Lung (tissue), 11 donors: ENCODE measurements at regions not wholly inside any gene's neighbourhood (a gene's known extent, or its start where the extent isn't known, plus 50 kb on each side); places are given as distances from the start of the nearest gene placed in this dataset.
A peak's percentile ranks its signal among the peaks of the same experiment; 100 is the strongest.

ENCODE experiments used
- ATAC-seq: fragments of 200-7000 bp; cut with Tn5 transposase; one replicate; pipeline ENCODE4 v1.9.1; 2020; ENCODE audit warnings: moderate number of reproducible peaks; ENCODE audit not compliant: insufficient read depth, low FRiP score
- DNase-seq, 3 donors: peaks; one replicate each; pipeline ENCODE4 v3.0.0-alpha.2; 2013 to 2017
- H3K27ac ChIP-seq, 2 donors: one replicate each; pipeline ENCODE4 v1.5.1; 2013; ENCODE audit warnings: mild to moderate bottlenecking in 2 of 2, moderate library complexity in 2 of 2, control low read depth in 1 of 2, inconsistent platforms in 1 of 2, low read depth in 1 of 2, low read length in 1 of 2
- H3K27me3 ChIP-seq, 3 donors: one replicate each; pipeline ENCODE4 v1.5.1; 2013; ENCODE audit warnings: low read length in 2 of 3; ENCODE audit not compliant: control insufficient read depth in 3 of 3, insufficient read depth in 3 of 3
- H3K36me3 ChIP-seq, 4 donors: one replicate each; pipeline ENCODE4 v1.5.1; 2013; ENCODE audit warnings: low read length in 4 of 4, mild to moderate bottlenecking in 1 of 4, moderate library complexity in 1 of 4; ENCODE audit not compliant: control insufficient read depth in 4 of 4, insufficient read depth in 4 of 4
- H3K4me1 ChIP-seq, 5 donors: one replicate each; pipeline ENCODE4 v1.5.1; 2013; ENCODE audit warnings: low read length in 5 of 5, mild to moderate bottlenecking in 2 of 5, moderate library complexity in 1 of 5; ENCODE audit not compliant: control insufficient read depth in 5 of 5, insufficient read depth in 5 of 5
- H3K4me3 ChIP-seq: one replicate; pipeline ENCODE4 v1.5.1; 2013; ENCODE audit warnings: mild to moderate bottlenecking, control low read depth, moderate library complexity
- H3K9ac ChIP-seq, 2 donors: one replicate each; pipeline ENCODE4 v1.5.1; 2013; ENCODE audit warnings: low read length in 2 of 2, control low read depth in 1 of 2; ENCODE audit not compliant: insufficient read depth in 1 of 2
- H3K9me3 ChIP-seq, 4 donors: one replicate each; pipeline ENCODE4 v1.5.1; 2013; ENCODE audit warnings: low read length in 3 of 4, mild to moderate bottlenecking in 1 of 4, moderate library complexity in 1 of 4; ENCODE audit not compliant: control insufficient read depth in 4 of 4, insufficient read depth in 3 of 4
- WGBS, 2 donors: extraction: QIAGEN DNeasy Blood & Tissue Kit; methylation state at CpG; one replicate each; pipeline ENCODE4 v1.1.7; 2013; 5-methylcytosine and 5-hydroxymethylcytosine counted together
- TF ChIP-seq, protein P1 (sequence below): IDR thresholded peaks from 2 replicates; pipeline ENCODE4 v1.5.1; 2012; ENCODE audit warnings: mild to moderate bottlenecking; ENCODE audit errors: control extremely low read depth, extremely low read depth
- donor health status: control.
- donor health status: control.
- donor health status: Bipolar disorder and iron deficiency.
- donor health status: healthy.
- donor health status: DM: yes; HTN: yes; CAD: no.

DNA sequence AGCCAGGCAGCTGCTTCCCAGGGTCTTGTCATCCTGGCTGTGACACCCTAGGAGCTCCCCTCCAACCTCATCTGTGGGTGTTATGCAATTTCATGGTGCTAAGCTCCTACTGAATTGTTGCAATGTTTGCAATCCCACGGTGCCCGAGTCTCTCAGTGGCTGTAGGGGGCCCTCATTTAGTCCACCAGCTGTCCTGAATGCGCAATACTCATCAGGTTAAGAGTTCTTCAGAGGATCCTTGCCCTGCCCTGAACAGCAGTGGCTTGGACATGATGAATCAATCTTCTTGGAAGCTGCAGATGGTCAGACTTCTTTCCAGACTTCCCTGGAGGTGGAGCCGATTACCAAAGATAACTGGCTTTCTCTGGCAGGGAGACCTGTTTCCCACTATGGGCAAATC is 584.1 kb downstream of the CCDC171 start:
- DNase-seq (no peak), ATAC-seq (no peak)
- no peaks in the 10 kb centered on the region for H3K9me3 ChIP-seq

DNA sequence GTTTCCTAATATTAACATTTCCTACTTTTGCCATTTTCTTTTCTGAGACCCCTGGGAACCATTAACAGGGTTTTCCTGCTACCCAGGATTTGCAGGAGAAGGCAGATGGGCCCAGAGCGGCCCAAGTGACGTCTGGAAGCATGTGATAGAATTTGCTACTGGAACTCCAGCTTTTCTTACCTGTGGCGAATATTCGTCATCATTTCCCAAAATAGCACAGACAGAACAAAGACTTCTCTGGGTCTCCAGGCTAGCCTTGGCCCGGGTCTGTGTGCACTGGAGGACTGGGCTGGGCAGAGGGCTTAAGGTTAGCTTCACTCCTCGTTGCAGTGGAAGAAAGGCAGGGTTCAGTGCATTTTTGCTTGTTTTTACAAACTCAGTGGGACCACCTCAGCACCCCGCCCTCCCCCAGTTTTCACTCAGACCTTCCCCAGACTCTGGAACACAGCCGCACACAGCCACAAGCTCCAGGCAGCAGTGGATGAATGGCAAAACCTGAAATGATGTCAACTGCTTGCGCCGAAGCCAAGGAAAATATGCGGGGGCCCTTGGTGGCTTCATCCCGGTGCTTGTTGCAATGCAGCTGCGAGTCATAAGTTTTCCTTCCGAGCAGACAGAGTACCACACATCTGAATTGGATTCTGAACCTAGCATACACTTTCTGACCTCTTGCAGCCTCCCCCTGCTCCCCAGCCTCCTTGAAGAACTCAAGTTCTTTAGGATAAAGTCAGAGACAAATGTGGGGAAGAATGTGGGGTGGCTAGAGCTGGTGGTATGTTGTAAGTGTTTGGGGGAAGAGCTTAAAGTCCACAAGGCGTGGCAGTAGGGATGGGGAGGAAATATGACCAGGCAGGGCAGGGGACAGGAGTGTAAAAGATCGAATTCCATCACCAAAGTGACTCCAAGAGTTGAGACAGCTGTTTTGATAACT is 586.0 kb downstream of the CCDC171 start:
- Histone ChIP-seq H3K27ac (peak overlapping the region in 1 of 2 donors; percentile 38), H3K4me1 (peaks cover 0 to 13% (median 0%) of the 10 kb centered on the region in 5 donors), H3K36me3 (no peaks in the 10 kb centered on the region), H3K27me3 (no peaks in the 10 kb centered on the region), H3K9ac (no peak overlapping the region), H3K9me3 (no peaks in the 10 kb centered on the region), H3K4me3 (no peak overlapping the region)
- 78 to 82% methylated on average over 16 of the region's 16 CpGs for WGBS, 2 donors
- DNase-seq = peak; percentile 34 to 62 (median 51)
- TF ChIP-seq, protein P1, sequence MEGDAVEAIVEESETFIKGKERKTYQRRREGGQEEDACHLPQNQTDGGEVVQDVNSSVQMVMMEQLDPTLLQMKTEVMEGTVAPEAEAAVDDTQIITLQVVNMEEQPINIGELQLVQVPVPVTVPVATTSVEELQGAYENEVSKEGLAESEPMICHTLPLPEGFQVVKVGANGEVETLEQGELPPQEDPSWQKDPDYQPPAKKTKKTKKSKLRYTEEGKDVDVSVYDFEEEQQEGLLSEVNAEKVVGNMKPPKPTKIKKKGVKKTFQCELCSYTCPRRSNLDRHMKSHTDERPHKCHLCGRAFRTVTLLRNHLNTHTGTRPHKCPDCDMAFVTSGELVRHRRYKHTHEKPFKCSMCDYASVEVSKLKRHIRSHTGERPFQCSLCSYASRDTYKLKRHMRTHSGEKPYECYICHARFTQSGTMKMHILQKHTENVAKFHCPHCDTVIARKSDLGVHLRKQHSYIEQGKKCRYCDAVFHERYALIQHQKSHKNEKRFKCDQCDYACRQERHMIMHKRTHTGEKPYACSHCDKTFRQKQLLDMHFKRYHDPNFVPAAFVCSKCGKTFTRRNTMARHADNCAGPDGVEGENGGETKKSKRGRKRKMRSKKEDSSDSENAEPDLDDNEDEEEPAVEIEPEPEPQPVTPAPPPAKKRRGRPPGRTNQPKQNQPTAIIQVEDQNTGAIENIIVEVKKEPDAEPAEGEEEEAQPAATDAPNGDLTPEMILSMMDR = no peak
- no peak for ATAC-seq

More for the DNA sequence above, 584.1 kb downstream of the CCDC171 start:
- WGBS, 2 donors = 56 to 59% methylated on average over 4 of the region's 4 CpGs
- Histone ChIP-seq H3K4me3 (no peak overlapping the region), H3K27me3 (no peaks in the 10 kb centered on the region), H3K4me1 (peaks cover 0 to 13% (median 2%) of the 10 kb centered on the region in 5 donors), H3K27ac (no peak overlapping the region), H3K9ac (no peak overlapping the region), H3K36me3 (no peaks in the 10 kb centered on the region)
- TF ChIP-seq, protein P1 = no peak

DNA sequence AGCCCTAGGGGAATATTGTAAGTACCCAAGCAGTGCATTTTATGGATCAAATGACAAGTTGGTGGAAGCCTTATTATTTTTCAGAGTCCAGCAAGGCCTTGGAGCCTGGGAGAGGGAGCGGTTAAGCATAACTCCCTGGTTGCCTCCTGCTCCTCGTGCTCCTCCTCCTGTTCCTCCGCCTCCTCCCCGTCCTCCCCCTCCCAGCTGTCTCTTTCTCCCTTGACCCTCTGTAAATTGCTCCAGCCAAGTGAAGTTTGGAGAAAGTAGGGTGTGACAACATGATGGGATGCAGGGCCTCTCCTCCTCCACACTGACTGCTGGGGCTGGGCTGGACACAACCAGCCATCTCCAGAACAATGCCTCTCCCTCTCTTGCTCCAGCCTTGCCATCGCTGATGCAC is 586.9 kb downstream of the CCDC171 start:
- Histone ChIP-seq H3K36me3 (no peaks in the 10 kb centered on the region), H3K4me1 (peaks cover 0 to 13% (median 0%) of the 10 kb centered on the region in 5 donors), H3K9ac (no peak overlapping the region), H3K9me3 (no peaks in the 10 kb centered on the region), H3K27me3 (no peaks in the 10 kb centered on the region), H3K4me3 (no peak overlapping the region), H3K27ac (no peak overlapping the region)
- WGBS, 2 donors = 78 to 100% methylated on average over 5 of the region's 5 CpGs
- DNase-seq (peak in 2 of 3 donors; percentile 26 to 47), ATAC-seq (no peak)
- TF ChIP-seq, protein P1 = no peak
